ENCODE measurements at regions not wholly inside any gene's neighbourhood (a gene's known extent, or its start where the extent isn't known, plus 50 kb on each side); places are given as distances from the start of the nearest gene placed in this dataset.
A peak's percentile ranks its signal among the peaks of the same experiment; 100 is the strongest.

GRCh38 chr1:5492846-5493245 is 499.4 kb downstream of the NPHP4 start:
- no peak for DNase-seq

GRCh38 chr1:5491207-5491904 is 500.9 kb downstream of the NPHP4 start:
- no peak for DNase-seq

GRCh38 chr1:5490635-5491034 is 501.6 kb downstream of the NPHP4 start:
- DNase-seq: no peak

GRCh38 chr1:5488448-5488847 is 503.8 kb downstream of the NPHP4 start:
- no peak for DNase-seq

- DNase-seq: no peak
Measured at GRCh38 chr1:5485968-5486696, 506.1 kb downstream of the NPHP4 start.

GRCh38 chr1:5485436-5485835 is 506.8 kb downstream of the NPHP4 start:
- DNase-seq: no peak

- no peak for DNase-seq
Measured at GRCh38 chr1:5484451-5485165, 507.6 kb downstream of the NPHP4 start.

GRCh38 chr1:5481889-5482288 is 510.3 kb downstream of the NPHP4 start:
- peak; percentile 68 for DNase-seq

GRCh38 chr1:5480906-5481305 is 511.3 kb downstream of the NPHP4 start:
- no peak for DNase-seq

GRCh38 chr1:5479876-5480646 is 512.2 kb downstream of the NPHP4 start:
- no peak for DNase-seq

GRCh38 chr1:5478961-5479360 is 513.3 kb downstream of the NPHP4 start:
- DNase-seq: no peak

- DNase-seq: no peak
Measured at GRCh38 chr1:5478156-5478695, 514.0 kb downstream of the NPHP4 start.

- no peak for DNase-seq
Measured at GRCh38 chr1:5477716-5478115, 514.5 kb downstream of the NPHP4 start.

GRCh38 chr1:5475572-5475971 is 516.7 kb downstream of the NPHP4 start:
- DNase-seq: no peak

- no peak for DNase-seq
Measured at GRCh38 chr1:5473268-5473667, 519.0 kb downstream of the NPHP4 start.

- no peak for DNase-seq
Measured at GRCh38 chr1:5466487-5466886, 525.7 kb downstream of the NPHP4 start.

- no peak for DNase-seq
Measured at GRCh38 chr1:5465281-5465711, 526.9 kb downstream of the NPHP4 start.

GRCh38 chr1:5464366-5464765 is 527.9 kb downstream of the NPHP4 start:
- no peak for DNase-seq

- no peak for DNase-seq
Measured at GRCh38 chr1:5460974-5461373, 531.3 kb downstream of the NPHP4 start.

GRCh38 chr1:5459839-5460610 is 532.2 kb downstream of the NPHP4 start:
- DNase-seq: no peak

- no peak for DNase-seq
Measured at GRCh38 chr1:5458248-5458647, 534.0 kb downstream of the NPHP4 start.

Measured in CD4-positive, alpha-beta T cell treated with Interleukin-21 for 1 hour (primary cell).